HG03097 (cell line): ENCODE measurements at regions not wholly inside any gene's neighbourhood (a gene's known extent, or its start where the extent isn't known, plus 50 kb on each side); places are given as distances from the start of the nearest gene placed in this dataset.

Source experiments
- ATAC-seq: cut with Tn5 transposase; IDR thresholded peaks from one replicate; pipeline ENCODE4 v1.9.1; 2021; ENCODE audit not compliant: unreplicated experiment, low FRiP score

DNA sequence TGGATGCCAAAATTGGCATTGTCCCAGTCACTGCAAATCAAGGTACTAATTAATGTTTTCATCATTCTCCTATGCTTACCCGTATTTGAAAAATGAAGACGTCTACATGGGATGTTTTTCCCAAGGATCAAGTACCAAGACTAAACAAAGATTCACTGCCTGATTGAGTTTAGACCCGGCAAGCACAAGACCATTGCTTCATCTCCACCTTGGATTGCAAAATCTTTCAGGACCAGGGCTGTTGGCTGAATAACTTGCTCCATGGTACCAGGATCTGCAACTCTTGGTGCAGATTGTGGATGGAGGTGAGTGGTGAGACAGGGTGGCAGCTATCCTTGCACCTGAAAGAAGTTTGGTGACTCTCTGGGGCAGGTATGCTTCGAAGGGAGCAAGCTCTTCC is 122.5 kb upstream of the ETS2 start:
- ATAC-seq = no peak

GRCh38 chr21:38688068-38688467 is 117.7 kb upstream of the ETS2 start:
- no peak for ATAC-seq

- ATAC-seq = no peak
Measured at GRCh38 chr21:38691631-38692030, 114.1 kb upstream of the ETS2 start.

DNA sequence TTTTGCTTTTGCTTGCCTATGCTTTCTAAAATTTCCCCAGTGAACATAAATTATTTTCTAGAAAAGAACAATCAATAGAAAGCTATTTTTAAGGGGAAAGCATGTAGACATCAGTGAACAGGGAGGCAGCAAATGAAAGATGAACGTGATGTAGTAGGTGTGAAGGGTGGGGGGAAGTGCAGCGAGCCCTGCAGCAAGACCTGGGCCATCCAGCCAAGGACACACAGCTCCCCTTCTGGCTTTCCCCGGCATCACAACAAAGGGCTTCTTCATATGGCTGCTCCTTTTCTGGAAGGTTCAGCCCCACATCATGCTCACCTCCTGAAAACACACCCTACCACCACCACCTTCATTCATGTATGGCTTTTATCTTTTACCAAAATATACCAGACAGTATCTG is 109.2 kb upstream of the ETS2 start:
- ATAC-seq = no peak

GRCh38 chr21:38699048-38699447 is 106.7 kb upstream of the ETS2 start:
- ATAC-seq = no peak

DNA sequence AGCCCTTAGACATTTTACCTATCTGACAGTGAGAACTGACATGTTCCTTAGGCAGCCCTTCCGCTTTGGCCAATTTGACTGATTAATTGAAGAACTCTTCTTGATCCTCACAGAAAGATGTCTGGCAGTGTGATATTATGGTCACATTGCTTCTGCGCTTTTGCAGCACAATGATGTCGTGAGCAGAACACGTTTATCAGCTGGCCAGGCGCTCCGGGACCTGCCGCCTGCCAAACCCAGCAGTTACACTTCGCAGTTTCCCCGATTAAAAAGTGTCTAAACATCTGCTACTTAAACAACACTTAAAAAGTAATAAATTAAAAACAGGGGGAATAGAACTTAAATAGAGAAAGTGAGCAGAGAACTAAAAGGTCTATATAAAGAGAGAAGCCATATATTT is 103.5 kb upstream of the ETS2 start:
- no peak for ATAC-seq

GRCh38 chr21:38709876-38710275 is 95.9 kb upstream of the ETS2 start:
- no peak for ATAC-seq

DNA sequence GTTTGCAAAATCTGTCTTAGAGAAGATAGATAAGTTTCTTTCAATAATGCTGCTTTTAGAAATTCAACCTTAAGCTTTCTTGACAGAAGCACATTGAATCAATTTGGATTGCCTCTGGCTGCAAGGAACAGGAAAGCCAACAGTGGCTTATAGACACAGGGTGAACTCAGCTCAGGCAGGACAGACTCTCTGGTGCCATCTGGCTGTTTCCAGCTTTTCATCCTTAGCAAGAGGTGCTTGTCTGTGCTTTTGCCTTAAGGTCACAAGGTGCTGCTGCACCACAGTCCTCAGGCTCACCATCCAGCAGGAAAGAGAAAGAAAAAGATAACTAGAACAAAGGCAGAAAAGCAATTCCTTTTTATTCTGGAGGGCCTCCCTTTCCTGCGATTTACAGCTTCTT is 93.7 kb upstream of the ETS2 start:
- ATAC-seq = no peak

- ATAC-seq = no peak
Measured at GRCh38 chr21:38712664-38713063, 93.1 kb upstream of the ETS2 start.

DNA sequence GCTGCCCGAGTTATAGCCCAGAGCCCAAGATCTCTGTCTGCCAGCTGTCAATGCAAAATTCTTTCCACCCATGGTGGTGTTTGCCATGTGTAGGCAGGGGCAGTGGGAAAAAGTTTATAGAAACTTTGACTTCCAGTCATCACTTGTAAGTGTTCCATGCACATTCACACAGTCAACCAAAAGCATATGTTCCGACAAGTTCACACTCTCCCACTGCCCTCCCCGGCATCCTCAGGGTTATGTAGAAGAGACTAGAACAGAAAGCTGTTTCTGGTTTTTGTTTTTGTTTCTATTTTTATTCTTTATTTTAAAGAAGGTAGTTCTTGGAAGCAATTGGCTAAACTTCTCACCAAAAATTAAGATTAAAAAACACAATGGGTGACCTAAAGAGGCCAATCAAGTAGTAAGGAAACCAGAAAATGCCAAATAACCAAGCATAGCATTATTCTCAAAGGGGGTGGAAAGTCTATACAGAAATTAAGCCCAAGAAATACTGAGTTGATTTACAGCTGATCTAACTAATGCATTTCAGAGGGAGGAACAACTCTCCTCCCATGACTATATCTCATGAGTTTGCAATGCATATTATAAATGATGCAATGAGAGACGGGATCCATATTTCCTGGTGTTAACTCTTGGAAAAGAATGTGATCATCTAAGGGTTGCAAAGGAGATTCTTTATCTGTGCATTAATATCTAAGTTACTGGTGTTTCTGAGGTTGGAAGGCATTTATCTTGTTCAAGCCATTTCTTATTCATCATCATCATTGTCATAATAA is 91.5 kb upstream of the ETS2 start:
- no peak for ATAC-seq

GRCh38 chr21:38714999-38715398 is 90.7 kb upstream of the ETS2 start:
- no peak for ATAC-seq

DNA sequence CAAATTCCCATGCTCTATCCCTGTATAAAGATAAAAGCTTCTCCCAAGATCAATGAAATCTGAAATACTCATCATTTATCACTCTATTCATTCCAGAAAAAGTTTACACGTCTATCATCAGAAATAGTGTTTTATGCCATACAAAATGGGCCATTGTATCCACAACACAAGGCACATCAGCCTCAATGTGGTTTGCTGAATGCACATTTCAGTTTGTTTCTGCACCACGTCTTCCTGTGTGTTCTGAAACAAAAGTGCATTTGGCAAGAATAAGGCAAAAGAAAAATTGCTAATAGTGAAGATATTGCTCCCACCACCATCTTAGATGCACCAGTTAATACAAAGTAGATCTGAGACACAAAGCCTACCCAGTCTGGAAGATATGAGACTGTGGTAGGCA is 89.6 kb upstream of the ETS2 start:
- no peak for ATAC-seq

GRCh38 chr21:38716942-38717341 is 88.8 kb upstream of the ETS2 start:
- ATAC-seq = no peak

DNA sequence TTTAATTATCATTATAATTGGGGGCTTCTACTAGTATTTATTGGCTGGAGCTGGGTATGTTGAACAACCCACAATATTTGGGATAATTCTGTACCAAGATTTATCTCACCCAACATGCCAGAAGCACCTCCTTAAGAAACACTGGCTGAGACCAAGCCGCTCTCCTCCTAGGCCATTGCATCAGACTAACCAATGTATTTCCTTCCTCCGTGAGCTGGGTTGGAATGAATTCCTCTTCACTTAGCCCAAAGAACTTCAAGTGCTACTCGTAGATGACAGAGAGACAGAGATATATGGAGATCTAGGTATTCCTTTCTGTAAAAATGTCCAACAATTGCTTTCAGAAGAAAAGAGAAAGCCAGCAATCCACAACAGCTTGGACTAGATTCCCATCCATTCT is 87.2 kb upstream of the ETS2 start:
- ATAC-seq = no peak

- ATAC-seq = no peak
Measured at GRCh38 chr21:38720074-38720473, 85.7 kb upstream of the ETS2 start.

GRCh38 chr21:38721055-38721454 is 84.7 kb upstream of the ETS2 start:
- ATAC-seq = no peak

- no peak for ATAC-seq
Measured at GRCh38 chr21:38721958-38722357, 83.8 kb upstream of the ETS2 start.

DNA sequence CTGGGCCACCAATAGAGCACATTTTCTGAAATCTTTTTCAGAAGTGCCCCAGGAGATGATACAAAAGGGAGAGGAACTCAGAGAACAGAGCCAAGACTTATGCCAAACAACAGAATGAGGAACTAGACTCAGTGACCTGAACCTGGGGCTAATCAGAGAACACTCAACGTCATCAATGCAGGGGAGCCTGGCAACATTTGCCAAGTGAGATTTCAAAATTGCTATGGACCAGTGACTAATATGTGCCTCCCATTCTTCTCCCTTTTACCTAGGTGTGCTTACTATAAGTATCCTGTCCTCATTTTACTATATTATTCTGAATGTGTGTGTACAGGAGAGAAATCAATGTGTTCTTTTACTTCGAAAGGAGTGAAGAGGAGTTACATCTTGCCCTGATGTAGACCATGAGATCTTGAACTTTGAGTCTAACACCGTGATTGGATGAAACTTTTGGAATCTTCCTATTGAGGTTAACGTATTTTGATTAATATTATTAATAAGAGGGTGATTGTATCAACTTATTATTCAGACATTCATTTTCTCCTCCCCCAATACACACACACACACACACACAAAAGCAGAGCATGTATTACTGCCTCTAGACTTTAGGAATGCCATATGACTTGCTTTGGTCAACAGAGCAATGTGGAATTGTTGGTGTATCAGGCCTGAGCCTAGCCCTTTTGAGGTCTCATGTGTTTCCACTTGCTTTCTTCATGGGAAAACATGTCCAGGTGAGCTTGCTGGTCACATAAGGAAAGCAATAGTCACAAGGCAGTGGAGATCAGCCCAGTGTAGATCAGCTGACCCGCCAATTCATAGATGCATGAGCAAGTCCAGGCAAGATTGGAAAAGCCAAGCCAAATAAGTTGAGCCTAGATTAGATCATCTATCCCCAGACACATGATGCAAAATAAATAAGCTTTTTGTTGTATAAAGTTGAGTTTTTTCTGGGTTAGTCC is 80.3 kb upstream of the ETS2 start:
- ATAC-seq = no peak

DNA sequence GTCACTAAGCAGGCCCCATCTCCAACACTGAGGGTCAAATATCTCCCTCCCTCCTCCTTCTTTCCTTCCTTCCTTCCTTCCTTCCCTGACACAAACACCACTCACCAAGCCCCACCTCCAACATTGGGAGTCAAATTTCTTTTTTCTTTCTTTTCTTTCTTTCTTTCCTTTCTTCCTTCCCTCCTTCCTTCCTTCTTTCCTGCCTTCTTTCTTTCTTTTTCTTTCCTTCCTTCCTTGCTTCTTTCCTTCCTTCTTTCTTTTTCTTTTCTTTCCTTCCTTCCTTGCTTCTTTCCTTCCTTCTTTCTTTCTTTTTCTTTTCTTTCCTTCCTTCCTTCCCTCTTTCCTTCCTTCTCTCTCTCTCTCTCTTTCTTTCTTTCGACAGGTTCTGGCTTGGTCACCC is 79.2 kb upstream of the ETS2 start:
- ATAC-seq = no peak

DNA sequence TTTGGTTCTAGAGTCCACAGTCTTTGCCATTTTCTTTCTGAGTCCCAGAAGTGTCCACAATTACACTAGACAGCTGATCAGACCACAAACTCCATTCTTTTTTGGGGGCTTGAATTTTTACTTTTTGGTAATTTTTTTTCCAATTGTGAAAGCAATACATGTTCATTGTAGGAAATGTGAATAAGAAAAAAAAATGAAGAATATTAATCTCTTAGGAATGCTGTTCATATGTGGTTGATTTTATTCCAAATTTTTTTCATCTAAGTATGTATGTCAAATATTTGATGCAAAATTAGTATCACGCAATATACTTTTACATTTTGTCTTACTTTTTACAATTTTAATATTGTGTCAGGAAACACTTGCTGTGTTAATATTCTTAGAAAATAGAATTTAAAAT is 76.4 kb upstream of the ETS2 start:
- no peak for ATAC-seq

- no peak for ATAC-seq
Measured at GRCh38 chr21:38729754-38730379, 75.9 kb upstream of the ETS2 start.
